HCT116 (cell line): ENCODE measurements at regions not wholly inside any gene's neighbourhood (a gene's known extent, or its start where the extent isn't known, plus 50 kb on each side); places are given as distances from the start of the nearest gene placed in this dataset.
A peak's percentile ranks its signal among the peaks of the same experiment; 100 is the strongest.

Source experiments
- ATAC-seq: fragments of 200-7000 bp; cut with Tn5 transposase; 2 replicates; pipeline ENCODE4 v1.9.1; 2020; ENCODE audit warnings: mild to moderate bottlenecking, moderate library complexity
- BruUV-seq: library from RNA; stranded (reverse); fragments of 400-500 nt; replicated peaks from 2 replicates; lab custom pipeline; 2021; lab: Mats Ljungman, UMichigan
- CTCF ChIA-PET: fragments of 300-600 bp; sonication (Branson Sonifier 250); formaldehyde crosslinking; loops from one replicate; lab custom pipeline; 2021; ENCODE audit warnings: antibody characterized with exemption; lab: Charles Lee
- POLR2A ChIA-PET: fragments of 300-600, 350-600 bp; sonication (Branson Sonifier 250); formaldehyde crosslinking; loops from one replicate; lab custom pipeline; 2021; ENCODE audit warnings: antibody characterized with exemption; lab: Charles Lee
- RAD21 ChIA-PET, 2 experiments: fragments of 300-600 bp; sonication (Branson Sonifier 250); formaldehyde crosslinking; loops; one replicate each; lab custom pipeline; 2023; ENCODE audit warnings: low total read pairs in 2 of 2; ENCODE audit not compliant: uncharacterized antibody in 2 of 2, unreplicated experiment in 2 of 2, low non-redundant PET in 1 of 2; lab: Charles Lee
- DNase-seq: peaks from one replicate; pipeline ENCODE4 v3.0.0-alpha.2; 2010; ENCODE audit warnings: low read depth, low spot score
- H2AFZ ChIP-seq: fragments of 200-600 bp; shearing (Covaris generic), sonication (generic); 2 replicates; pipeline ENCODE4 v1.6.1; 2017; ENCODE audit warnings: low read depth, mixed run types, mixed read lengths, antibody characterized with exemption, low read length; ENCODE audit not compliant: poor library complexity, severe bottlenecking
- H3K27ac ChIP-seq: 2 replicates; pipeline ENCODE4 v1.5.1; 2012; ENCODE audit warnings: low read depth, low read length
- H3K27me3 ChIP-seq: fragments of 200-600 bp; sonication (generic); 2 replicates; pipeline ENCODE4 v1.6.1; 2016; ENCODE audit warnings: mixed run types, low read length, mixed read lengths; ENCODE audit not compliant: insufficient read depth
- H3K36me3 ChIP-seq, 2 experiments: fragments of 200-500 bp in 1 of 2; fragments of 200-600 bp in 1 of 2; sonication (Bioruptor generic) in 1 of 2; sonication (generic) in 1 of 2; 2 replicates each; pipeline versions ENCODE4 v1.5.1 to v1.6.1; 2014 to 2016; ENCODE audit warnings: low read length in 2 of 2, inconsistent platforms in 1 of 2, mixed read lengths in 1 of 2, mixed run types in 1 of 2; ENCODE audit not compliant: insufficient read depth in 2 of 2, control insufficient read depth in 1 of 2
- H3K4me1 ChIP-seq, 2 experiments: fragments of 200-600 bp in 1 of 2; sonication (generic) in 1 of 2; 2 replicates each; pipeline versions ENCODE4 v1.5.1 to v1.6.1; 2012 to 2017; ENCODE audit warnings: low read length in 2 of 2, inconsistent platforms in 1 of 2, mild to moderate bottlenecking in 1 of 2, mixed read lengths in 1 of 2, mixed run types in 1 of 2, moderate library complexity in 1 of 2; ENCODE audit not compliant: insufficient read depth in 2 of 2, control insufficient read depth in 1 of 2
- H3K4me2 ChIP-seq: fragments of 200-600 bp; sonication (generic); 2 replicates; pipeline ENCODE4 v1.6.1; 2017; ENCODE audit warnings: mixed run types, low read length, mixed read lengths
- H3K4me3 ChIP-seq, 2 experiments: fragments of 200-600 bp in 1 of 2; sonication (generic) in 1 of 2; replicated peaks in 1 of 2; 2 replicates each; pipeline ENCODE4 v1.5.1; 2011 to 2016; ENCODE audit warnings: low read length in 2 of 2, control low read depth in 1 of 2, low read depth in 1 of 2, mild to moderate bottlenecking in 1 of 2, mixed read lengths in 1 of 2, mixed run types in 1 of 2
- H3K79me2 ChIP-seq: fragments of 200-600 bp; sonication (generic); 2 replicates; pipeline ENCODE4 v1.6.1; 2017; ENCODE audit warnings: mild to moderate bottlenecking, mixed run types, low read length, moderate library complexity, mixed read lengths; ENCODE audit not compliant: insufficient read depth
- H3K9ac ChIP-seq: fragments of 200-600 bp; sonication (generic); 2 replicates; pipeline ENCODE4 v1.6.1; 2016; ENCODE audit warnings: low read length, mixed read lengths
- H3K9me2 ChIP-seq: fragments of 200-600 bp; sonication (generic), shearing (Covaris generic); 2 replicates; pipeline ENCODE4 v1.6.1; 2017; ENCODE audit warnings: mixed run types, mild to moderate bottlenecking, moderate library complexity; ENCODE audit not compliant: insufficient read depth
- H3K9me3 ChIP-seq, 2 experiments: fragments of 200-500 bp in 1 of 2; fragments of 200-600 bp in 1 of 2; sonication (Bioruptor generic) in 1 of 2; sonication (generic) in 1 of 2; 2 replicates each; pipeline ENCODE4 v1.6.1; 2014 to 2017; ENCODE audit warnings: low read length in 2 of 2, mixed read lengths in 2 of 2, inconsistent platforms in 1 of 2, low read depth in 1 of 2, mild to moderate bottlenecking in 1 of 2, mixed run types in 1 of 2, moderate library complexity in 1 of 2; ENCODE audit not compliant: control insufficient read depth in 1 of 2, insufficient read depth in 1 of 2
- H4K20me1 ChIP-seq: fragments of 200-600 bp; sonication (generic), shearing (Covaris generic); 2 replicates; pipeline ENCODE4 v1.6.1; 2017; ENCODE audit warnings: mixed run types, mild to moderate bottlenecking, moderate library complexity; ENCODE audit not compliant: insufficient read depth
- CEBPB ChIP-seq: IDR thresholded peaks from 2 replicates; pipeline ENCODE4 v1.6.1; 2012; ENCODE audit warnings: low read depth
- EGR1 ChIP-seq: IDR thresholded peaks from 2 replicates; pipeline ENCODE4 v1.6.1; 2012; ENCODE audit warnings: low read depth
- EZH2 ChIP-seq: fragments of 200-600 bp; sonication (generic); IDR thresholded peaks from 2 replicates; pipeline ENCODE4 v1.6.1; 2017; ENCODE audit warnings: antibody characterized with exemption, mixed run types
- EZH2phosphoT487 ChIP-seq: fragments of 200-600 bp; IDR thresholded peaks from 2 replicates; pipeline ENCODE4 v1.6.1; 2018; ENCODE audit warnings: antibody characterized with exemption, borderline replicate concordance
- FOSL1 ChIP-seq: IDR thresholded peaks from 2 replicates; pipeline ENCODE4 v1.6.1; 2012; ENCODE audit warnings: low read depth
- JUND ChIP-seq: IDR thresholded peaks from 2 replicates; pipeline ENCODE4 v1.6.1; 2012
- POLR2A ChIP-seq: IDR thresholded peaks from 2 replicates; pipeline ENCODE4 v1.7.0; 2011; ENCODE audit warnings: borderline replicate concordance; ENCODE audit not compliant: insufficient read depth, insufficient read length; ENCODE audit errors: extremely low read depth
- POLR2AphosphoS5 ChIP-seq: IDR thresholded peaks from 2 replicates; pipeline ENCODE4 v1.6.1; 2011; ENCODE audit warnings: mild to moderate bottlenecking, low read depth, low read length, moderate library complexity
- SRF ChIP-seq: IDR thresholded peaks from 2 replicates; pipeline ENCODE4 v1.6.1; 2012; ENCODE audit warnings: low read depth
- TCF7L2 ChIP-seq: IDR thresholded peaks from 2 replicates; pipeline ENCODE4 v1.7.0; 2011; ENCODE audit warnings: borderline replicate concordance, inconsistent platforms; ENCODE audit not compliant: insufficient read depth, insufficient read length; ENCODE audit errors: extremely low read depth
- YY1 ChIP-seq: IDR thresholded peaks from 2 replicates; pipeline ENCODE4 v1.6.1; 2011; ENCODE audit warnings: low read length, low read depth, moderate library complexity, mild to moderate bottlenecking; ENCODE audit not compliant: insufficient replicate concordance; ENCODE audit errors: extremely low read depth
- ZFX ChIP-seq: fragments of 450-650 bp; IDR thresholded peaks from 2 replicates; pipeline ENCODE4 v1.6.1; 2017
- ZNF274 ChIP-seq: fragments of 200-500 bp; sonication (Bioruptor generic); IDR thresholded peaks from 2 replicates; pipeline ENCODE4 v1.6.1; 2014; ENCODE audit warnings: mild to moderate bottlenecking, low read depth, low read length, inconsistent platforms
- intact Hi-C: fragments of 100-400 bp; cut with micrococcal nuclease; formaldehyde crosslinking; loops from 2 replicates; pipeline ENCODE4 v1.10.0; 2022
- TF ChIP-seq, protein P1 (sequence below): IDR thresholded peaks from 2 replicates; pipeline ENCODE4 v1.6.1; 2012; ENCODE audit warnings: low read depth
- TF ChIP-seq, protein P2 (sequence below): IDR thresholded peaks from 2 replicates; pipeline ENCODE4 v1.6.1; 2011; ENCODE audit warnings: mild to moderate bottlenecking, low read length, moderate library complexity; ENCODE audit not compliant: insufficient replicate concordance; ENCODE audit errors: extremely low read depth
- TF ChIP-seq, protein P3 (sequence below): IDR thresholded peaks from 2 replicates; pipeline ENCODE4 v1.6.1; 2012

DNA sequence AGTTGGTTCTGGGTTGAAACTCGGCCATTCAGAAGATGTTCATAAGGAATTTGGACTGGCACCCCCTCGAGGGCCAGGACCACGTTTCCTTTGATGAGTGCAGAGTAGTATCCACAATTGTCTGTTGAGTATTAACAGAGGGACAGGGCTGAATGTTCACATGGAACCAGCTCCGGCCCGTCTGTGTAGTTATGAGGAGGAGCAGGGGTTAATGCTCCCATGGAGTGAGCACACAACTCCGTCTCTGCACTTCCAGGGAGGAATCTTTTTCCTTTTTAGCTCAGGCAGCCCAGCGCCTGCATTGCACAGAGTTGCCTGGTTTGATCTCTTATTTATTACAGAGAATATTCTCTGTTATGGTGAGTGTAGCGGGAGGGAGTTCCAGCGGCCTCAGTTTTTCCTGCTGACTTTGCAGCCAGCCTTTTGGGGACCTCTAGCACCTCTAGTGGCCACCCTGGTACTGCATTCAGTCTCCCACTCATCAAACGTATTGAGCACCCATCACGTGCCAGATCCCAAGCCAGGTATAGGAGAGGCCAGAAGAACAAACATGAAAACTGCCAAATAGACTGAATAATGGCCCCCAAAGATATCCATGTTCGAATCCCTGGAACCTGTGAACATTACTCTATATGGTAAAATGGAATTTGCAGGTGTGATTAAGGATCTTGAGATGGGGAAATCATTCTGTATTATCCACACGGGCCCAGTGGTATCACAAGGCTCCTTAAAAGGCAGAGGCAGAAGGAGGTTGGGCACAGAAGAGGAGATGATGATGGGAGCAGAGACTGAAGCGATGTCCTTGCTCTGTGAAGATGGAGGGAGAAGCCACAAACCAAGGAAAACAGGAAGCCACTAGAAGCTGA, 167.7 kb upstream of the CSF3R start (continued):
- TF ChIP-seq TCF7L2 (peak; percentile 56), EZH2phosphoT487 (no peak), SRF (no peak), FOSL1 (no peak), POLR2AphosphoS5 (no peak), YY1 (no peak), EGR1 (no peak), ZNF274 (no peak), JUND (no peak), ZFX (no peak)
- TF ChIP-seq, protein P1, sequence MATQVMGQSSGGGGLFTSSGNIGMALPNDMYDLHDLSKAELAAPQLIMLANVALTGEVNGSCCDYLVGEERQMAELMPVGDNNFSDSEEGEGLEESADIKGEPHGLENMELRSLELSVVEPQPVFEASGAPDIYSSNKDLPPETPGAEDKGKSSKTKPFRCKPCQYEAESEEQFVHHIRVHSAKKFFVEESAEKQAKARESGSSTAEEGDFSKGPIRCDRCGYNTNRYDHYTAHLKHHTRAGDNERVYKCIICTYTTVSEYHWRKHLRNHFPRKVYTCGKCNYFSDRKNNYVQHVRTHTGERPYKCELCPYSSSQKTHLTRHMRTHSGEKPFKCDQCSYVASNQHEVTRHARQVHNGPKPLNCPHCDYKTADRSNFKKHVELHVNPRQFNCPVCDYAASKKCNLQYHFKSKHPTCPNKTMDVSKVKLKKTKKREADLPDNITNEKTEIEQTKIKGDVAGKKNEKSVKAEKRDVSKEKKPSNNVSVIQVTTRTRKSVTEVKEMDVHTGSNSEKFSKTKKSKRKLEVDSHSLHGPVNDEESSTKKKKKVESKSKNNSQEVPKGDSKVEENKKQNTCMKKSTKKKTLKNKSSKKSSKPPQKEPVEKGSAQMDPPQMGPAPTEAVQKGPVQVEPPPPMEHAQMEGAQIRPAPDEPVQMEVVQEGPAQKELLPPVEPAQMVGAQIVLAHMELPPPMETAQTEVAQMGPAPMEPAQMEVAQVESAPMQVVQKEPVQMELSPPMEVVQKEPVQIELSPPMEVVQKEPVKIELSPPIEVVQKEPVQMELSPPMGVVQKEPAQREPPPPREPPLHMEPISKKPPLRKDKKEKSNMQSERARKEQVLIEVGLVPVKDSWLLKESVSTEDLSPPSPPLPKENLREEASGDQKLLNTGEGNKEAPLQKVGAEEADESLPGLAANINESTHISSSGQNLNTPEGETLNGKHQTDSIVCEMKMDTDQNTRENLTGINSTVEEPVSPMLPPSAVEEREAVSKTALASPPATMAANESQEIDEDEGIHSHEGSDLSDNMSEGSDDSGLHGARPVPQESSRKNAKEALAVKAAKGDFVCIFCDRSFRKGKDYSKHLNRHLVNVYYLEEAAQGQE: no peak
- TF ChIP-seq, all 23 proteins: peak for 4

DNA sequence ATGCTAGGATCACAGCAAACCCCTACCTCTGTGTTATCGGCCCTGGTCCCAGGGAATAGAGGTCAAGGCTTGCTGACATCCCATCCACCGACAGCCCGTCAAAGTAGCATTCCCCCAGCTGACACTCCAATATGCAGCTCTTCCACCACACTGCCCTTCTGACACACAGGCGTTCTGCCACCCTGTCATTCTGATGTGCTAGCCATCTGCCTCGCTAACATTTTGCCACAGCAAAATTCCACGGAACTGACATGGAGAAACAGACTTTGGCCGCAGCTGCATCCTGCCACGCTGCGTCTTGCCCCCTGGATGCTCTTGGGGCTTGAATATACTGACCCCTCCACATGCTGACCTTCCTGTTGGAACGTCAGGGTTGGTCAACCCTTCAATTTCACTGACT, 163.2 kb upstream of the CSF3R start:
- no peaks in the 10 kb centered on the region for H3K9me2 ChIP-seq
- intact Hi-C loops: no loop called here
- ChIA-PET POLR2A (no interaction called here), CTCF (no interaction called here), RAD21 (no interaction called here)
- TF ChIP-seq, protein P2, sequence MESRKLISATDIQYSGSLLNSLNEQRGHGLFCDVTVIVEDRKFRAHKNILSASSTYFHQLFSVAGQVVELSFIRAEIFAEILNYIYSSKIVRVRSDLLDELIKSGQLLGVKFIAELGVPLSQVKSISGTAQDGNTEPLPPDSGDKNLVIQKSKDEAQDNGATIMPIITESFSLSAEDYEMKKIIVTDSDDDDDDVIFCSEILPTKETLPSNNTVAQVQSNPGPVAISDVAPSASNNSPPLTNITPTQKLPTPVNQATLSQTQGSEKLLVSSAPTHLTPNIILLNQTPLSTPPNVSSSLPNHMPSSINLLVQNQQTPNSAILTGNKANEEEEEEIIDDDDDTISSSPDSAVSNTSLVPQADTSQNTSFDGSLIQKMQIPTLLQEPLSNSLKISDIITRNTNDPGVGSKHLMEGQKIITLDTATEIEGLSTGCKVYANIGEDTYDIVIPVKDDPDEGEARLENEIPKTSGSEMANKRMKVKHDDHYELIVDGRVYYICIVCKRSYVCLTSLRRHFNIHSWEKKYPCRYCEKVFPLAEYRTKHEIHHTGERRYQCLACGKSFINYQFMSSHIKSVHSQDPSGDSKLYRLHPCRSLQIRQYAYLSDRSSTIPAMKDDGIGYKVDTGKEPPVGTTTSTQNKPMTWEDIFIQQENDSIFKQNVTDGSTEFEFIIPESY: no peak
- TF ChIP-seq EZH2phosphoT487 (no peak), YY1 (no peak), CEBPB (no peak), POLR2A (no peak), SRF (no peak), EZH2 (no peak), TCF7L2 (no peak), ZFX (no peak)
- TF ChIP-seq, protein P3, sequence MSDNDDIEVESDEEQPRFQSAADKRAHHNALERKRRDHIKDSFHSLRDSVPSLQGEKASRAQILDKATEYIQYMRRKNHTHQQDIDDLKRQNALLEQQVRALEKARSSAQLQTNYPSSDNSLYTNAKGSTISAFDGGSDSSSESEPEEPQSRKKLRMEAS: no peak
- H3K79me2 ChIP-seq: no peaks in the 10 kb centered on the region
- no peaks in the 10 kb centered on the region for H4K20me1 ChIP-seq
- no TSS peak for BruUV-seq
- DNase-seq: no peak
- no peak overlapping the region for H3K4me2 ChIP-seq
- H3K36me3 ChIP-seq: no peaks in the 10 kb centered on the region
- H3K9ac ChIP-seq: no peak overlapping the region
- peaks cover 30% of the 10 kb centered on the region for H3K27me3 ChIP-seq
- no peak overlapping the region for H3K27ac ChIP-seq
- no peak overlapping the region for H3K4me3 ChIP-seq
- H2AFZ ChIP-seq: no peak overlapping the region
- no peaks in the 10 kb centered on the region for H3K4me1 ChIP-seq
- H3K9me3 ChIP-seq: no peaks in the 10 kb centered on the region
- no peak for ATAC-seq
